HepG2 (cell line): ENCODE measurements at regions not wholly inside any gene's neighbourhood (a gene's known extent, or its start where the extent isn't known, plus 50 kb on each side); places are given as distances from the start of the nearest gene placed in this dataset.

Experiments
- ATAC-seq: fragments of 200-7000 bp; cut with Tn5 transposase; 3 replicates; pipeline ENCODE4 v1.9.1; 2020; ENCODE audit warnings: mild to moderate bottlenecking, moderate library complexity
- BruUV-seq: library from RNA; stranded (reverse); fragments of 400-500 nt; replicated peaks from 2 replicates; lab custom pipeline; 2021; lab: Mats Ljungman, UMichigan
- CTCF ChIA-PET: fragments of 300-600 bp; formaldehyde crosslinking; extraction: SDS; loops from one replicate; lab custom pipeline; 2021; ENCODE audit warnings: low total read pairs, inconsistent platforms, low intra/inter-chr PET ratio; lab: Yijun Ruan, JAX
- POLR2A ChIA-PET: fragments of 350-600 bp; sonication (Branson Sonifier 250); formaldehyde crosslinking; loops from one replicate; lab custom pipeline; 2020; ENCODE audit warnings: antibody characterized with exemption, inconsistent platforms; lab: Yijun Ruan, JAX
- DNase-seq: peaks from one replicate; pipeline ENCODE4 v3.0.0-alpha.2; 2015; ENCODE audit warnings: low spot score
- FAIRE-seq: peaks from 3 replicates; lab custom pipeline; 2011; peaks lifted over from hg19 to GRCh38; lab: Jason Lieb, UNC
- H2AFZ ChIP-seq: one replicate; pipeline ENCODE4 v1.6.1; 2011; ENCODE audit warnings: low read length, inconsistent platforms
- H3K27ac ChIP-seq: fragments of 300-600 bp; 3 replicates; pipeline ENCODE4 v1.8.0; 2011; ENCODE audit warnings: mixed run types, mild to moderate bottlenecking, mixed read lengths, low read length, inconsistent platforms; ENCODE audit not compliant: insufficient read depth; ENCODE audit errors: extremely low read length
- H3K27me3 ChIP-seq, 2 experiments: fragments of 200-600 bp in 1 of 2; 2 replicates in 1 of 2; 3 replicates in 1 of 2; pipeline versions ENCODE4 v1.6.0 to v1.8.0; 2011; ENCODE audit warnings: low read length in 2 of 2, mild to moderate bottlenecking in 2 of 2, moderate library complexity in 2 of 2, inconsistent platforms in 1 of 2; ENCODE audit not compliant: insufficient read depth in 2 of 2, control insufficient read depth in 1 of 2
- H3K36me3 ChIP-seq, 2 experiments: fragments of 200-600 bp in 1 of 2; replicated peaks in 1 of 2; 2 replicates in 1 of 2; 3 replicates in 1 of 2; pipeline versions ENCODE4 v1.5.1 to v1.8.0; 2011; ENCODE audit warnings: low read length in 2 of 2, inconsistent platforms in 1 of 2; ENCODE audit not compliant: insufficient read depth in 2 of 2, control insufficient read depth in 1 of 2
- H3K4me1 ChIP-seq: 2 replicates; pipeline ENCODE4 v1.5.1; 2012; ENCODE audit warnings: low read length, inconsistent platforms; ENCODE audit not compliant: insufficient read depth
- H3K4me2 ChIP-seq: 2 replicates; pipeline ENCODE4 v1.6.0; 2011; ENCODE audit warnings: low read depth, low read length, inconsistent platforms
- H3K4me3 ChIP-seq, 3 experiments: fragments of 200-600 bp in 1 of 3; sonication (generic), shearing (Covaris generic) in 1 of 3; replicated peaks in 1 of 3; 2 replicates each; pipeline ENCODE4 v1.5.1; 2011 to 2016; ENCODE audit warnings: low read length in 3 of 3, inconsistent platforms in 2 of 3, low read depth in 2 of 3, mild to moderate bottlenecking in 2 of 3, control low read depth in 1 of 3, mixed read lengths in 1 of 3; ENCODE audit not compliant: insufficient read depth in 1 of 3
- H3K79me2 ChIP-seq: one replicate; pipeline ENCODE4 v1.6.1; 2011; ENCODE audit warnings: low read length, inconsistent platforms; ENCODE audit not compliant: insufficient read depth
- H3K9ac ChIP-seq: 2 replicates; pipeline ENCODE4 v1.6.0; 2011; ENCODE audit warnings: mild to moderate bottlenecking, low read depth, low read length, inconsistent platforms; ENCODE audit not compliant: insufficient read depth
- H3K9me3 ChIP-seq: 2 replicates; pipeline ENCODE4 v1.5.1; 2012; ENCODE audit warnings: mild to moderate bottlenecking, low read length
- H4K20me1 ChIP-seq: 2 replicates; pipeline ENCODE4 v1.6.0; 2011; ENCODE audit warnings: inconsistent platforms, mild to moderate bottlenecking, low read length, moderate library complexity; ENCODE audit not compliant: insufficient read depth
- ATF4 ChIP-seq, 2 experiments: fragments of 450-650 bp in 1 of 2; sonication (generic) in 1 of 2; formaldehyde crosslinking; IDR thresholded peaks; 2 replicates each; pipeline versions ENCODE4 v1.5.0 to v1.8.0; 2020 to 2022; ENCODE audit warnings: mild to moderate bottlenecking in 1 of 2, missing genetic modification reagents in 1 of 2
- EED ChIP-seq: sonication (generic); formaldehyde crosslinking; IDR thresholded peaks from 2 replicates; pipeline ENCODE4 v1.5.0; 2020; ENCODE audit warnings: mild to moderate bottlenecking, missing genetic modification reagents
- KDM1A ChIP-seq: IDR thresholded peaks from 2 replicates; pipeline ENCODE4 v1.6.1; 2016; ENCODE audit warnings: missing compliant biosample characterization
- NCOA1 ChIP-seq: sonication (generic); formaldehyde crosslinking; IDR thresholded peaks from 2 replicates; pipeline ENCODE4 v1.9.0; 2021; ENCODE audit warnings: missing genetic modification reagents
- PHF8 ChIP-seq: sonication (generic); formaldehyde crosslinking; IDR thresholded peaks from 2 replicates; pipeline ENCODE4 v1.5.0; 2020; ENCODE audit warnings: missing genetic modification reagents
- TOE1 ChIP-seq: sonication (generic); formaldehyde crosslinking; IDR thresholded peaks from 2 replicates; pipeline ENCODE4 v1.4.0; 2020; ENCODE audit warnings: mild to moderate bottlenecking, missing genetic modification reagents
- ZFP37 ChIP-seq: sonication (generic); formaldehyde crosslinking; IDR thresholded peaks from 2 replicates; pipeline ENCODE4 v1.4.0; 2020; ENCODE audit warnings: missing genetic modification reagents, borderline replicate concordance
- ZNF513 ChIP-seq: sonication (generic); formaldehyde crosslinking; conservative IDR thresholded peaks from 2 replicates; pipeline ENCODE4 v1.5.0; 2020; ENCODE audit warnings: missing genetic modification reagents
- WGBS: methylation state at CpG from one replicate; pipeline ENCODE4 v1.1.6; 2017; ENCODE audit warnings: low lambda C conversion rate; 5-methylcytosine and 5-hydroxymethylcytosine counted together
- in situ Hi-C: cut with HindIII; loops from 2 replicates; pipeline ENCODE4 v1.10.0; 2017; ENCODE audit warnings: low pct_unique_long_range_greater_than_20kb; ENCODE audit not compliant: extremely low pct_ligation_motif_present
- intact Hi-C: fragments of 100-400 bp; cut with micrococcal nuclease; formaldehyde crosslinking; loops from one replicate; pipeline ENCODE4 v1.10.0; 2022; ENCODE audit not compliant: unreplicated experiment

GRCh38 chr17:68782789-68783188, 172.4 kb downstream of the ABCA8 start:
- Histone ChIP-seq H3K9me3 (peaks cover 15% of the 10 kb centered on the region), H2AFZ (no peak overlapping the region), H3K4me2 (no peak overlapping the region), H3K4me3 (no peak overlapping the region), H4K20me1 (no peaks in the 10 kb centered on the region), H3K9ac (no peak overlapping the region), H3K36me3 (no peaks in the 10 kb centered on the region), H3K27me3 (no peaks in the 10 kb centered on the region), H3K27ac (no peak overlapping the region), H3K4me1 (peaks cover 37% of the 10 kb centered on the region), H3K79me2 (no peaks in the 10 kb centered on the region)
- WGBS = 100% methylated on average over 1 of the region's 1 CpG
- no TSS peak for BruUV-seq
- ChIA-PET CTCF (no interaction called here), POLR2A (interaction anchor here (1.4 kb wide), 1 partner anchor 38 kb away, joined by 4 read pairs; no protein-coding TSS in a partner anchor)
- in situ Hi-C loops (loop anchor here (25.0 kb wide), 1 partner anchor 280 kb away; the partner anchor contains the start of gene ABCA9), intact Hi-C loops (no loop called here)
- TF ChIP-seq PHF8 (CRISPR knock-in tag) = no peak
- no peak for TF ChIP-seq NCOA1 (CRISPR knock-in tag)
- no peak for TF ChIP-seq KDM1A (CRISPR knock-in tag)
- TF ChIP-seq ZNF513 (CRISPR knock-in tag) = no peak
- no peak for TF ChIP-seq EED (CRISPR knock-in tag)
- DNase-seq = no peak
- no peak for ATAC-seq
- no peak for FAIRE-seq

GRCh38 chr17:68780596-68780995, 174.6 kb downstream of the ABCA8 start:
- Histone ChIP-seq H3K4me3 (no peak overlapping the region), H3K4me1 (peaks cover 59% of the 10 kb centered on the region), H3K27ac (no peak overlapping the region), H3K9me3 (peaks cover 15% of the 10 kb centered on the region), H2AFZ (no peak overlapping the region), H3K79me2 (no peaks in the 10 kb centered on the region), H3K36me3 (no peaks in the 10 kb centered on the region), H3K4me2 (no peak overlapping the region), H4K20me1 (no peaks in the 10 kb centered on the region), H3K27me3 (no peaks in the 10 kb centered on the region), H3K9ac (no peak overlapping the region)
- in situ Hi-C loops (loop anchor here (25.0 kb wide), 1 partner anchor 282 kb away; the partner anchor contains the start of gene ABCA9), intact Hi-C loops (no loop called here)
- ChIA-PET CTCF (no interaction called here), POLR2A (interaction anchor here (1.1 kb wide), 1 partner anchor 8 kb away, joined by 3 read pairs; no protein-coding TSS in a partner anchor)
- no peak for FAIRE-seq
- no TSS peak for BruUV-seq
- no peak for ATAC-seq
- 97% methylated on average over 4 of the region's 4 CpGs for WGBS
- TF ChIP-seq ZFP37 (no peak), ATF4 (CRISPR knock-in tag; IDR thresholded peaks at IDR 0.05) (0 out of 4 replicates have a peak, but pooled peaks of 1 of the 2 experiments have one; percentile 0), TOE1 (CRISPR knock-in tag) (no peak)
- DNase-seq = no peak
